ENCODE measurements at regions not wholly inside any gene's neighbourhood (a gene's known extent, or its start where the extent isn't known, plus 50 kb on each side); places are given as distances from the start of the nearest gene placed in this dataset.

GRCh38 chr1:208516780-208517179 is 272.6 kb upstream of the PLXNA2 start:
- Histone ChIP-seq H3K4me1 (no peaks in the 10 kb centered on the region), H3K27me3 (no peaks in the 10 kb centered on the region), H3K9me3 (no peaks in the 10 kb centered on the region), H3K36me3 (no peaks in the 10 kb centered on the region), H3K27ac (no peak overlapping the region), H3K4me3 (no peak overlapping the region)
- ATAC-seq, result no peak
- WGBS, 2 donors (ENCODE audit: low coverage in 1 of 2), result 79% methylated on average over 3 of the region's 5 CpGs; no CpG with 5 or more reads in 1 of the 2 donors
- TF ChIP-seq EP300 (IDR thresholded peaks at IDR 0.05), result no peak

- no peak for TF ChIP-seq POLR2AphosphoS5 (IDR thresholded peaks at IDR 0.05)
- no peak for TF ChIP-seq EP300 (IDR thresholded peaks at IDR 0.05)
- TF ChIP-seq, protein P1, sequence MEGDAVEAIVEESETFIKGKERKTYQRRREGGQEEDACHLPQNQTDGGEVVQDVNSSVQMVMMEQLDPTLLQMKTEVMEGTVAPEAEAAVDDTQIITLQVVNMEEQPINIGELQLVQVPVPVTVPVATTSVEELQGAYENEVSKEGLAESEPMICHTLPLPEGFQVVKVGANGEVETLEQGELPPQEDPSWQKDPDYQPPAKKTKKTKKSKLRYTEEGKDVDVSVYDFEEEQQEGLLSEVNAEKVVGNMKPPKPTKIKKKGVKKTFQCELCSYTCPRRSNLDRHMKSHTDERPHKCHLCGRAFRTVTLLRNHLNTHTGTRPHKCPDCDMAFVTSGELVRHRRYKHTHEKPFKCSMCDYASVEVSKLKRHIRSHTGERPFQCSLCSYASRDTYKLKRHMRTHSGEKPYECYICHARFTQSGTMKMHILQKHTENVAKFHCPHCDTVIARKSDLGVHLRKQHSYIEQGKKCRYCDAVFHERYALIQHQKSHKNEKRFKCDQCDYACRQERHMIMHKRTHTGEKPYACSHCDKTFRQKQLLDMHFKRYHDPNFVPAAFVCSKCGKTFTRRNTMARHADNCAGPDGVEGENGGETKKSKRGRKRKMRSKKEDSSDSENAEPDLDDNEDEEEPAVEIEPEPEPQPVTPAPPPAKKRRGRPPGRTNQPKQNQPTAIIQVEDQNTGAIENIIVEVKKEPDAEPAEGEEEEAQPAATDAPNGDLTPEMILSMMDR (IDR thresholded peaks at IDR 0.05), result no peak
- TF ChIP-seq POLR2A (IDR thresholded peaks at IDR 0.05), result no peak
- 43 to 78% methylated on average over 1 of the region's 1 CpG for WGBS, 2 donors (ENCODE audit: low coverage in 1 of 2)
- ATAC-seq, result no peak
- no peaks in the 10 kb centered on the region for H3K9me3 ChIP-seq
- H3K4me1 ChIP-seq, result no peaks in the 10 kb centered on the region
- H3K4me3 ChIP-seq, result no peak overlapping the region
- H3K27me3 ChIP-seq, result no peaks in the 10 kb centered on the region
- H3K36me3 ChIP-seq, result no peaks in the 10 kb centered on the region
- H3K27ac ChIP-seq, result no peak overlapping the region
These were observed 276.4 kb upstream of the PLXNA2 start for GRCh38 chr1:208520438-208521099.

- Histone ChIP-seq H3K4me3 (no peak overlapping the region), H3K27ac (no peak overlapping the region), H3K27me3 (no peaks in the 10 kb centered on the region), H3K36me3 (no peaks in the 10 kb centered on the region), H3K9me3 (no peaks in the 10 kb centered on the region), H3K4me1 (no peaks in the 10 kb centered on the region)
- TF ChIP-seq POLR2A (IDR thresholded peaks at IDR 0.05) (no peak), EP300 (IDR thresholded peaks at IDR 0.05) (no peak), POLR2AphosphoS5 (IDR thresholded peaks at IDR 0.05) (no peak)
- TF ChIP-seq, protein P1 (IDR thresholded peaks at IDR 0.05), result no peak
- WGBS, 2 donors (ENCODE audit: low coverage in 1 of 2), result 36 to 39% methylated on average over 3 of the region's 3 CpGs
- ATAC-seq, result no peak
These were observed 277.4 kb upstream of the PLXNA2 start for GRCh38 chr1:208521534-208521933.

DNA sequence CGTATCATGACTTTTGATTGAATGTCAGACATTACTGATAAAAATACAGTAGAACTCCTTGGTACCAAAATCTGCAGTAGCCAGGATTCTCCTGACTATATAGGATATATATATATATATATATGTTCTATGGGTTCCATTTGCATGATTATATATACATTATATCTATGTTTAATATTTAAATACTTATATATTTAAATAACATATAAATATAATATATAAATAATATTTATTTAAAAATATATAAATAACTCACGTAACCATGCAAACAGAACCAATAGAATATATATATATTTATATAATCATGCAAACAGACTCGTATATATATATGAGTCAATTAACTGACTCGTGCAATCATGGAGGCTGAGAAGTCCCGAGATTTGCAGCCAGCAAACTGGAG is 278.8 kb upstream of the PLXNA2 start:
- ATAC-seq, result no peak
- H3K4me3 ChIP-seq, result no peak overlapping the region
- no peaks in the 10 kb centered on the region for H3K27me3 ChIP-seq
- TF ChIP-seq POLR2AphosphoS5 (IDR thresholded peaks at IDR 0.05), result no peak
- TF ChIP-seq EP300 (IDR thresholded peaks at IDR 0.05), result no peak
- TF ChIP-seq POLR2A (IDR thresholded peaks at IDR 0.05), result no peak
- WGBS, 2 donors (ENCODE audit: low coverage in 1 of 2), result 87 to 93% methylated on average over 5 of the region's 5 CpGs
- H3K27ac ChIP-seq, result no peak overlapping the region
- no peaks in the 10 kb centered on the region for H3K4me1 ChIP-seq
- H3K9me3 ChIP-seq, result no peaks in the 10 kb centered on the region
- no peaks in the 10 kb centered on the region for H3K36me3 ChIP-seq

GRCh38 chr1:208524376-208524775 is 280.2 kb upstream of the PLXNA2 start:
- Histone ChIP-seq H3K27me3 (peaks cover 1% of the 10 kb centered on the region), H3K4me1 (no peaks in the 10 kb centered on the region), H3K27ac (no peak overlapping the region), H3K4me3 (no peak overlapping the region), H3K36me3 (no peaks in the 10 kb centered on the region), H3K9me3 (no peaks in the 10 kb centered on the region)
- no peak for ATAC-seq
- 92 to 100% methylated on average over 2 to 3 of the region's 4 CpGs for WGBS, 2 donors (ENCODE audit: low coverage in 1 of 2)
- TF ChIP-seq, protein P1 (IDR thresholded peaks at IDR 0.05), result no peak
- TF ChIP-seq EP300 (IDR thresholded peaks at IDR 0.05) (no peak), POLR2A (IDR thresholded peaks at IDR 0.05) (no peak), POLR2AphosphoS5 (IDR thresholded peaks at IDR 0.05) (no peak)

DNA sequence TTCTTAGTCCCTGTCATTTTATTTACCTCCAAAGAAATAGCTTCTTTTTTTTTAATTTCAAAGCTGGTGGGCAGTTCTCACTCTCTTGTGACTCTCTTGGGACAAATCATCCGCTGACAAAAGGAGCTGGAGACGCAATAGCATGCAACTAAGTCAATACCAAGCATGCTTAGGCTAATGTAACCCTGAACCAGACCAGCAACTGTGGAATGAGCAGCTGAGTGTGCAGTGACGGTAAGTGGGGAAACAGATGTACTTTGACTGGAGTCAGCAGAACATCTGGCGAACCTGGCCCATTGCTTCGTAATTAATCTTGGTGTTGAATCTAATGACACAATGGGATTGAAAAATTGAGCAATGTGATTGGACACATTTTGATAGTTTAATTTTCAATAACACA is 280.7 kb upstream of the PLXNA2 start:
- no peak for TF ChIP-seq POLR2A (IDR thresholded peaks at IDR 0.05)
- TF ChIP-seq POLR2AphosphoS5 (IDR thresholded peaks at IDR 0.05), result no peak
- TF ChIP-seq, protein P1 (IDR thresholded peaks at IDR 0.05), result no peak
- no peak for TF ChIP-seq EP300 (IDR thresholded peaks at IDR 0.05)
- ATAC-seq, result no peak
- H3K27me3 ChIP-seq, result peaks cover 5% of the 10 kb centered on the region
- H3K4me1 ChIP-seq, result no peaks in the 10 kb centered on the region
- H3K36me3 ChIP-seq, result no peaks in the 10 kb centered on the region
- H3K9me3 ChIP-seq, result no peaks in the 10 kb centered on the region
- H3K4me3 ChIP-seq, result no peak overlapping the region
- H3K27ac ChIP-seq, result no peak overlapping the region
- WGBS, 2 donors (ENCODE audit: low coverage in 1 of 2), result 72% methylated on average over 3 to 5 of the region's 5 CpGs
